ENCODE measurements at regions not wholly inside any gene's neighbourhood (a gene's known extent, or its start where the extent isn't known, plus 50 kb on each side); places are given as distances from the start of the nearest gene placed in this dataset.

DNA sequence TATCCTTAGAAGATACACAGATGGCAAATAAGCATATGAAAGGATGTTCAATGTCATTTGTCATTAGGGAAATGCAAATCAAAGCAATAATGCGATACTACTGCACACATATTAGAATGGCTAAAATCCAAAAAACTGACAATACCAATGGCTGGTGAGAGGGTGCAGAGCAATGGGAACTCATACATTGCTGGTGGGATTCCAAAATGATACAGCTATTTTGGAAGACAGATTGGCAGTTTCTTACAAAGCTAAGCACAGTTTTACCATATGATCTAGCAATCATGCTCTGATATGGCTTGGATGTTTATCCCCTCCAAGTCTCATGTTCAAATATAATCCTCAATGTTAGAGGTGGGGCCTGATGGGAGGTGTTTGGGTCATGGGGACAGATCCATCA lies 122.6 kb downstream of the KCTD15 start:
- TF ChIP-seq CTCF (IDR thresholded peaks at IDR 0.05; ENCODE audit: low read depth, low read length) = no peak
- DNase-seq (ENCODE audit: low read depth in 2 of 2) = no peak
- H3K4me3 ChIP-seq (replicated peaks in 1 of 2; ENCODE audit: low read depth in 2 of 2, low read length in 2 of 2) = no peak overlapping the region

DNA sequence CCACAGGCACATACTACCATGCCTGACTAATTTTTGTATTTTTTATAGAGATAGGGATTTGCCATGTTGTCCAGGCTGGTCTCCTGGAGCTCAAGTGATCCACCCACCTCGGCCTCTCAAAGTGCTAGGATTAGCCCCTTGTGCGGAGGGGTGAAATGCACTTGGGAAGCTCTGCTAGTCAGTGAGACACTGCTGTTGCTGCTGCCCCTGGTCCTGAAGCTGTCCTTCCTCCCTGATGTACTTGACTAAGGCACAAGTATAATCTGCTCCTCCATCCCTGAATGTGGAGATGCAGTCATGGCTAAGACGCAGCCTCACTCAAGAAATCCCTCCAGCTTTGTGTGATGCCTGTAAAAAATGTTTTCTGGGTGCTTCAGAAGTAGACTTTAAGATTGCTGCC lies 124.5 kb downstream of the KCTD15 start:
- H3K4me3 ChIP-seq (replicated peaks in 1 of 2; ENCODE audit: low read depth in 2 of 2, low read length in 2 of 2) = no peak overlapping the region
- DNase-seq (ENCODE audit: low read depth in 2 of 2) = no peak
- no peak for TF ChIP-seq CTCF (IDR thresholded peaks at IDR 0.05; ENCODE audit: low read depth, low read length)

GRCh38 chr19:33926306-33926705 lies 129.6 kb downstream of the KCTD15 start:
- TF ChIP-seq CTCF (IDR thresholded peaks at IDR 0.05; ENCODE audit: low read depth, low read length) = no peak
- no peak for DNase-seq (ENCODE audit: low read depth in 2 of 2)
- no peak overlapping the region for H3K4me3 ChIP-seq (replicated peaks in 1 of 2; ENCODE audit: low read depth in 2 of 2, low read length in 2 of 2)

GRCh38 chr19:33927789-33928457 lies 131.3 kb downstream of the KCTD15 start:
- TF ChIP-seq CTCF (IDR thresholded peaks at IDR 0.05; ENCODE audit: low read depth, low read length) = no peak
- no peak overlapping the region for H3K4me3 ChIP-seq (replicated peaks in 1 of 2; ENCODE audit: low read depth in 2 of 2, low read length in 2 of 2)

GRCh38 chr19:33928458-33928950 lies 131.8 kb downstream of the KCTD15 start:
- no peak for TF ChIP-seq CTCF (IDR thresholded peaks at IDR 0.05; ENCODE audit: low read depth, low read length)
- DNase-seq (ENCODE audit: low read depth in 2 of 2) = no peak
- H3K4me3 ChIP-seq (replicated peaks in 1 of 2; ENCODE audit: low read depth in 2 of 2, low read length in 2 of 2) = no peak overlapping the region

More at GRCh38 chr19:33927789-33928457, 131.3 kb downstream of the KCTD15 start:
- DNase-seq (ENCODE audit: low read depth in 2 of 2) = no peak

DNA sequence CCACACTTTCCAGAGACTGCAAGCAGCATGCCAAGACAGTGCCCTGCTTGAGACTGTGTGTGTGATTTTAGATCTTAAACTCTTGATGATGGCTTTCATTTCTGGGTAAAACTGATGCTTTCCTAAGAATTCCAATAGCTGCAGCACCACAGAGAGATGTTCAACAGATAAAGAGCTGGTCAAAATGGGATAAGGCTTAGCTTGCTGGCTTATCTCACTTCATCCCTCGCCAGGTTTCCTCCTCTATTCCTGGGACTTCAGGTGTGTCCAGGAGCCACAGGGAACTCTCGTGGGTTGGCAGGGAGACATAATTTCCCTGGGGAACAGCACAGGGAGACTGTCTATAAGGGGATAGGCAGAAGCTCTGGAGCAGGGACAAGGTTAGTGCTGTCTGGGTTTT lies 137.3 kb downstream of the KCTD15 start:
- TF ChIP-seq CTCF (IDR thresholded peaks at IDR 0.05; ENCODE audit: low read depth, low read length) = no peak
- no peak for DNase-seq (ENCODE audit: low read depth in 2 of 2)
- H3K4me3 ChIP-seq (replicated peaks in 1 of 2; ENCODE audit: low read depth in 2 of 2, low read length in 2 of 2) = no peak overlapping the region

- H3K4me3 ChIP-seq (replicated peaks in 1 of 2; ENCODE audit: low read depth in 2 of 2, low read length in 2 of 2) = no peak overlapping the region
- no peak for DNase-seq (ENCODE audit: low read depth in 2 of 2)
- no peak for TF ChIP-seq CTCF (IDR thresholded peaks at IDR 0.05; ENCODE audit: low read depth, low read length)
Observed at GRCh38 chr19:33938821-33939220, 142.2 kb downstream of the KCTD15 start.
